Thymus (tissue), 11 donors: ENCODE measurements at regions not wholly inside any gene's neighbourhood (a gene's known extent, or its start where the extent isn't known, plus 50 kb on each side); places are given as distances from the start of the nearest gene placed in this dataset.

Experiments
- DNase-seq, 9 donors: peaks; one replicate each; pipeline ENCODE4 v3.0.0-alpha.2; 2013; ENCODE audit warnings: low spot score in 9 of 9, low read depth in 6 of 9, missing footprints in 1 of 9
- H3K27ac ChIP-seq, 2 donors: one replicate each; pipeline ENCODE4 v1.5.1; 2013; ENCODE audit warnings: control low read depth in 1 of 2, low read depth in 1 of 2, low read length in 1 of 2, mild to moderate bottlenecking in 1 of 2, moderate library complexity in 1 of 2
- H3K27me3 ChIP-seq, 2 donors: one replicate each; pipeline ENCODE4 v1.5.1; 2013; ENCODE audit warnings: low read length in 1 of 2; ENCODE audit not compliant: control insufficient read depth in 2 of 2, insufficient read depth in 1 of 2
- H3K36me3 ChIP-seq, 2 donors: one replicate each; pipeline ENCODE4 v1.5.1; 2013; ENCODE audit warnings: low read length in 1 of 2, mild to moderate bottlenecking in 1 of 2, moderate library complexity in 1 of 2; ENCODE audit not compliant: control insufficient read depth in 2 of 2, insufficient read depth in 2 of 2
- H3K4me1 ChIP-seq, 2 donors: one replicate each; pipeline ENCODE4 v1.5.1; 2013; ENCODE audit warnings: low read length in 2 of 2; ENCODE audit not compliant: control insufficient read depth in 2 of 2, insufficient read depth in 2 of 2
- H3K4me3 ChIP-seq, 2 donors: one replicate each; pipeline ENCODE4 v1.5.1; 2013; ENCODE audit warnings: low read length in 2 of 2, control low read depth in 1 of 2, mild to moderate bottlenecking in 1 of 2
- H3K9me3 ChIP-seq, 2 donors: one replicate each; pipeline ENCODE4 v1.5.1; 2013; ENCODE audit warnings: low read length in 1 of 2, mild to moderate bottlenecking in 1 of 2; ENCODE audit not compliant: control insufficient read depth in 2 of 2, insufficient read depth in 1 of 2
- WGBS: extraction: QIAGEN DNeasy Blood & Tissue Kit; methylation state at CpG from one replicate; pipeline ENCODE4 v1.1.7; 2013; 5-methylcytosine and 5-hydroxymethylcytosine counted together
- donor health status: healthy.

DNA sequence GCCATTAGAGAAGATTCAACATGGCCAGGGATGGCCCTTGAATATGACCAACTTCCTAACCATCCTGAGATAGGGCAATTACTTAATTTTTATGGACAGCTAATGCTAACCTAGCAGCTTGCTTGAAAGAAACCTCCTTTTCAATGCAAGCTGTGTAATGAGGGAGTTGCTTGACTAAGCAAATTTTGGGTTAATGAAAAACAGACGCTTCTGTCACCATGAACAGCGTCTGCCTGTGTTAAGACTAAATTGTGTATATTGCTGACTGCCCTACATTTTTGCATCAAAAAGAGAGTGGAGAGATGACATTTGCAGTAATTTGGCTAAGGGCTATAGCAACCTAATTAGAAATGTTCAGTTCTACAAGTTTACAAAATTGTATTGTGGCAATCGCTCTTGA, 319.2 kb upstream of the LRATD1 start:
- Histone ChIP-seq H3K27me3 (no peaks in the 10 kb centered on the region), H3K4me1 (no peaks in the 10 kb centered on the region)
- 95% methylated on average over 3 of the region's 3 CpGs for WGBS

DNA sequence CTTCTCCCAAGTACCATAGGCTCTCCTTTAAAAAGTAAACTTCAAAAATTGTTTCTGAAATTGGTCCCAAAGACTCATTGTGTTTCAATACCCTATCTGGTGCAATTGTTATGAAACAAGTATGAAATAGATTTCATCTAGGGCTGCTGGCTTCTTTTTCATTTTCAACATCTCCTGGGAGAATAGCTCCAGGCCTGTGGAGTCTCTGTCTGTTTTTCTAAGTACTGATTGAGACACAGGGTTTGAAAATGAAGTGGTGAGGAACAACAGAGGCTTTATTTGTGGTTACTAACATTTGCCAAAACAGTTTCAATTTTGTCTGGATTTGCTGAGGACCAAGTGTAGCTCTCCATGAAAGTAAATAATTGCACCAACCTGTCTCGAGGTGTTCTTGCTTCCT, 315.9 kb upstream of the LRATD1 start:
- H3K27ac ChIP-seq = no peak overlapping the region
- no peaks in the 10 kb centered on the region for H3K4me1 ChIP-seq
- 77% methylated on average over 1 of the region's 1 CpG for WGBS
- no peaks in the 10 kb centered on the region for H3K27me3 ChIP-seq
- H3K4me3 ChIP-seq = no peak overlapping the region
- H3K36me3 ChIP-seq = no peaks in the 10 kb centered on the region
- DNase-seq = no peak
- H3K9me3 ChIP-seq = no peaks in the 10 kb centered on the region

More for the DNA sequence above, 319.2 kb upstream of the LRATD1 start:
- Histone ChIP-seq H3K4me3 (no peak overlapping the region), H3K36me3 (no peaks in the 10 kb centered on the region), H3K9me3 (no peaks in the 10 kb centered on the region), H3K27ac (no peak overlapping the region)
- DNase-seq = no peak

DNA sequence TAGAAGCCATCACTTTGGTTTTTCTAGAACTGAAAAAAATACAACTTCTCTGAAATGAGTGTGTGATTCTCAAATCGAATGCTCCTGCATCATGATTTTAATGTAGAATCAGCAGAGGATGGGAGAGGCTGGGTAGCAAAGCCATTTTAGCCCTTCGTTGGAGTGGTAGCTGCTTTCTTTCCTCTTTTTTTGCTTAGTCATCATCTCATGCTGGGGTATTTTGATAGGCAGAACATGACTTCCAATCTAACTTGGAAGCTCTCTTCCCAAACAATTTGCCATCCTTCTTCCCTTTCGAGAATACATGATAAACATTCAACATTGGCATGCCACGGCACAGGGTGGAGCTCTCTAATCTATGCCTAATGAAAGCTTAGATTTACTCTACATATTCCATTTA, 311.2 kb upstream of the LRATD1 start:
- H3K4me1 ChIP-seq = no peaks in the 10 kb centered on the region
- DNase-seq = no peak
- 83% methylated on average over 4 of the region's 4 CpGs for WGBS
- no peaks in the 10 kb centered on the region for H3K9me3 ChIP-seq
- H3K27ac ChIP-seq = no peak overlapping the region
- no peaks in the 10 kb centered on the region for H3K27me3 ChIP-seq
- no peak overlapping the region for H3K4me3 ChIP-seq
- H3K36me3 ChIP-seq = no peaks in the 10 kb centered on the region

DNA sequence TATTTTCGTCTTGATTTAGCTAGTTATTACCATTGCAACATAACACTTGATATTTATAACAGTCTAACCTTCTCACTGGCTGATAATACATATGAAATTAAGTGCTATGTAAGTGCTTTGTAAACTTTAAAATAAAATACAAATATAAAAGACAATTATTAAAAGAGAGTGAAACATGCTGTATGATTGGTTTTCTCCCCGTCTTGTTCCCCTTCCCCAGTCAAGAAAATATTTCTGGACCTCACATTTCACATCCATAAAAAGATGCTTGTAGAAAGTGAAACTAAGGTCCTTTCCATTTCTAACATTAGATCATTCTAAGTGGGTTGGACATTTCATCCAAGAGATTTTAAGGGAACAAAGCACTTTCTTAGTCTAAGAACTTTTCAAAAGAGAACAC, 310.2 kb upstream of the LRATD1 start:
- DNase-seq = no peak
- H3K4me3 ChIP-seq = no peak overlapping the region
- H3K36me3 ChIP-seq = no peaks in the 10 kb centered on the region
- H3K27me3 ChIP-seq = no peaks in the 10 kb centered on the region
- H3K27ac ChIP-seq = no peak overlapping the region
- no peaks in the 10 kb centered on the region for H3K4me1 ChIP-seq
- 89% methylated on average over 2 of the region's 2 CpGs for WGBS
- H3K9me3 ChIP-seq = no peaks in the 10 kb centered on the region

DNA sequence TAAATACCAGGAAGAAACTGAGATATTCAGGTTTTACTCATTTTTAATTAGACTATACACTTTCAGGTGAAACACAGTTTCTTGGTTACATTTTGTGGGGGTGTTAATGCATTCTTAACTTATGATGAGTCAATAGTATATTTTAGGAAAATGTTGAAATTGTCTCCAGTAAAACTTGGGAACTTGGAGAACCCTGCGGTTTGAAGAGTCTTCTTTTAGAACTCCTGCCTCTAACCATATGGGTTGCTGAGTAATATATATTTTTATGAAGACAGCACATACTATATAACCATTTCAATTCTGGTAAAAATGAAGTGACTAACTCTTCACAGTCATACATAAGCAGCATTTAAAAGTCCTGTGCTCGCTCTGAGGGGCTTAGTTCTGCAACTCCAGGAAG, 308.2 kb upstream of the LRATD1 start:
- H3K9me3 ChIP-seq = no peaks in the 10 kb centered on the region
- no peaks in the 10 kb centered on the region for H3K36me3 ChIP-seq
- DNase-seq = no peak
- WGBS = 79% methylated on average over 2 of the region's 2 CpGs
- H3K4me1 ChIP-seq = no peaks in the 10 kb centered on the region
- no peak overlapping the region for H3K4me3 ChIP-seq
- H3K27me3 ChIP-seq = no peaks in the 10 kb centered on the region
- H3K27ac ChIP-seq = no peak overlapping the region

DNA sequence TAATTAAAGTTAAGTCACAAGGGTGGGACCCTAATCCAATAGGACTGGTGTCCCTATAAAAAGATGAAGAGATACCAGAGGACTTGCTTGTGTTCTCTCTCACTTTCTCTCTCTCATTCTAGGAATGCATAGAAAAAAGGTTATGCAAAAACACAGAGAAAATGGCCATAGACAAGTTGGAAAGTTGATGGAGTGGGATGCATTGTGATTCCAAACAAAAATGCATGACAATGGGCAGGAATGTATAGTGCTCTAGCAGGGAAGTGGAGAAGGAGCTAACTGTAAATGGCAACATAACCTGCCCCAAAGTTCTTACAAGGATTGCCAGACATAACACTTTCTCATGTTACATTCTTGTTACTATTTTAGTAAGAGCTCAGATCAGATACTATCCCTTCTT, 301.6 kb upstream of the LRATD1 start:
- Histone ChIP-seq H3K27me3 (no peaks in the 10 kb centered on the region), H3K9me3 (no peaks in the 10 kb centered on the region), H3K27ac (no peak overlapping the region), H3K4me3 (no peak overlapping the region), H3K4me1 (no peaks in the 10 kb centered on the region), H3K36me3 (no peaks in the 10 kb centered on the region)
- no peak for DNase-seq

DNA sequence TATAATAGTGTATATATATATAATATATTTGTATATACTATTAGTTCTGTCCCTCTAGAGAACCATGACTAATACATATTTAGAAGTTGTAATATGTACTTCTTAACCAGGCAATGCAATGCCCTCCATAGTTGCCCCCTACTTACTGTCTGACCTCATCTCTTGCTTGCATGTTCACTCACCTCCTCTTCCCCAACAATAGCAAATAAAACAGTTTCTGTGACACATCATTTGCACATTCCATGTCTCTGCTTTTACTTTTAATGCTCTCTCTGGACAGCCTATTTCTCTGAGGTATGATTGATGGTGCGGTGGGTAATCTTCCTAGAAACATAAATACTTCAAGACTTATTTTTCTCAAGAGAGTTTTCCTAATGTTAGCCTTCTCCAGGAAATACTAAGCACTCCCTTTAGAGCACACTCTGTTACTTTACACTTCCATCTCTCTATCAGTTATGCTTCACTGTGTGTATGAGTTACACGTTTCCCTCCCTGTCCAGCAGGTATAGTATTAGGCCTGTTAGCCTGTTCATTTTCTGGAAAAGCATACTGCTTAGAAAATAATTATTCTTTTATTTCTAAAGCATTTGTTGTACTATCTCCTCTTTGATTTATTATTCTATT, 295.6 kb upstream of the LRATD1 start:
- no peak for DNase-seq
- Histone ChIP-seq H3K27me3 (no peaks in the 10 kb centered on the region), H3K4me1 (no peaks in the 10 kb centered on the region), H3K36me3 (no peaks in the 10 kb centered on the region), H3K9me3 (no peaks in the 10 kb centered on the region), H3K27ac (no peak overlapping the region), H3K4me3 (no peak overlapping the region)
- WGBS = 85% methylated on average over 2 of the region's 2 CpGs

DNA sequence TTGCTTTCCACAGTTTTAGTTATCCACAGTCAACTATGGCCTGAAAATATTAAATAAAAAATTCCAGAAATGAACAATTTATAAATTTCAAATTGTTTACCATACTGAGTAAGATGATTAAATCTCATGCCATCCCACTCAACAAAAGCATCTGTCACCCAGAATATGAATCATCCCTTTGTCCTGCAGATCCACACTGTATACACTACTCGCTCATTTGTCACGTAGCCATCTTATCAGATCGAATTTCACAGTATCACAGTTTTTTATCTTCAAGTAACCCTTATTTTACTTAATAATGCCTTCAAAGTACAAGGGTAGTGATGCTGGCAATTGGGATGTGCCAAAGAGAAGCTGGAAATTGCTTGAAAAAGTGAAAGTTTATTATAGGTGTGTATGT, 291.8 kb upstream of the LRATD1 start:
- H3K4me3 ChIP-seq = no peak overlapping the region
- 88% methylated on average over 3 of the region's 3 CpGs for WGBS
- H3K9me3 ChIP-seq = peaks cover 0 to 4% of the 10 kb centered on the region in 2 donors
- no peak overlapping the region for H3K27ac ChIP-seq
- H3K4me1 ChIP-seq = no peaks in the 10 kb centered on the region
- H3K27me3 ChIP-seq = no peaks in the 10 kb centered on the region
- H3K36me3 ChIP-seq = no peaks in the 10 kb centered on the region
- DNase-seq = no peak

DNA sequence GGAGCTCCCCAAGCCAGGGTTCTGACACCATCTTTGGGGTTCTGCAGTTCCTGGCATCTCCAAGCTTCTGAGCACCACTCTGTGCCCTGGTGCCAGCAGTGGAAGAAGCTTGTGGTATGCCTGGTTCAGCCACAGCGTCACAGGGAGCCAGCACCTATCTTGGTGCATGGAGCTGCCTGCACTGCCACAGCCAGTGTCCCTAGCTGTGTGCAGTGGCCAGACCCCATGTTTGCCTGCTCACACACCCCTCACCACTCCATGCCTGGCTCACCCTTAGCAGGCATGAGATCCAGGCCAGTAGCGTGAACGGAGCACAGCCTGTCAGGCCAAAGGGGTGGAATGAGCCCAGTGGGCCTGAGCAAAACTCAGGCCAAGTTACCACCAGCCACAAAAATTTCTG, 290.2 kb upstream of the LRATD1 start:
- WGBS = 80% methylated on average over 3 of the region's 3 CpGs
- Histone ChIP-seq H3K27me3 (no peaks in the 10 kb centered on the region), H3K36me3 (no peaks in the 10 kb centered on the region), H3K27ac (no peak overlapping the region), H3K4me1 (no peaks in the 10 kb centered on the region), H3K9me3 (peaks cover 0 to 4% of the 10 kb centered on the region in 2 donors), H3K4me3 (no peak overlapping the region)
- DNase-seq = no peak

DNA sequence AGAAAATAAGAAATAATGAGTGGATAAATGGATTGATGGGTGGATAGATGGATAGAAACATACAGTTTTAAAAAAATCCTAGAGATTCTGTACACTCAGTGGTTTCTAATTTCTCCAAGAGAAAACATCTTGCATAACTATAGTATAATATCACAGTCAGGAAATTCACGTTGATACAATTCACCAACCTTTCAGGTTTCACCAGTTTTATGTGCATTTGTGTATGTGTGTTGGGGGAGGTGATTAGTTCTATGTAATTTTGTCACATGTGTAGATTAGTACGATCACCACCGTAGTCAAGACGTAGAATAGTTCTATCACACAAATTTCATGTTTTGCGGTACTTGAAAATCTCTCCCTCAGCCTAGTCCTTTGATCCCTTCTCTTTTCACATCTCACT, 288.2 kb upstream of the LRATD1 start:
- Histone ChIP-seq H3K4me3 (no peak overlapping the region), H3K36me3 (no peaks in the 10 kb centered on the region), H3K4me1 (no peaks in the 10 kb centered on the region), H3K27me3 (no peaks in the 10 kb centered on the region), H3K27ac (no peak overlapping the region), H3K9me3 (peaks cover 0 to 4% of the 10 kb centered on the region in 2 donors)
- no peak for DNase-seq
- 94% methylated on average over 5 of the region's 5 CpGs for WGBS
